Upper lobe of left lung (tissue), 6 donors: ENCODE measurements at regions not wholly inside any gene's neighbourhood (a gene's known extent, or its start where the extent isn't known, plus 50 kb on each side); places are given as distances from the start of the nearest gene placed in this dataset.

Experiments used
- ATAC-seq, 2 donors: fragments of 200-7000 bp; cut with Tn5 transposase; one replicate each; pipeline ENCODE4 v1.9.1; 2022; ENCODE audit warnings: mild to moderate bottlenecking in 2 of 2, moderate library complexity in 2 of 2; ENCODE audit not compliant: low FRiP score in 2 of 2
- DNase-seq, 2 donors: peaks; one replicate each; pipeline ENCODE4 v3.0.0-alpha.2; 2019 to 2020
- H3K27ac ChIP-seq, 4 donors: fragments of 200-600 bp; sonication (generic); one replicate each; pipeline ENCODE4 v1.5.1; 2016 to 2019
- H3K27me3 ChIP-seq, 4 donors: fragments of 200-600 bp; sonication (generic); one replicate each; pipeline ENCODE4 v1.5.1; 2017 to 2019
- H3K36me3 ChIP-seq, 4 donors: fragments of 200-600 bp; sonication (generic); one replicate each; pipeline ENCODE4 v1.5.1; 2016 to 2019
- H3K4me1 ChIP-seq, 4 donors: fragments of 200-600 bp; sonication (generic); one replicate each; pipeline ENCODE4 v1.5.1; 2018 to 2019
- H3K4me3 ChIP-seq, 4 donors: fragments of 200-600 bp; sonication (generic); one replicate each; pipeline ENCODE4 v1.5.1; 2017 to 2019; ENCODE audit warnings: mild to moderate bottlenecking in 2 of 4, moderate library complexity in 1 of 4
- H3K9me3 ChIP-seq, 4 donors: fragments of 200-600 bp; sonication (generic); one replicate each; pipeline ENCODE4 v1.5.1; 2018 to 2019
- CTCF ChIP-seq, 6 experiments: fragments of 450-650 bp in 4 of 6; fragments of 200-600 bp in 2 of 6; sonication (generic) in 2 of 6; IDR thresholded peaks; one replicate each; pipeline ENCODE4 v1.5.1; 2016 to 2019; ENCODE audit warnings: antibody characterized with exemption in 6 of 6
- EP300 ChIP-seq, 4 donors: sonication (generic); formaldehyde crosslinking; IDR thresholded peaks; one replicate each; pipeline ENCODE4 v1.5.1; 2017; ENCODE audit warnings: antibody characterized with exemption in 4 of 4, control low read depth in 2 of 4
- POLR2A ChIP-seq, 4 donors: fragments of 450-650 bp; IDR thresholded peaks; one replicate each; pipeline ENCODE4 v1.5.1; 2016 to 2017; ENCODE audit warnings: antibody characterized with exemption in 4 of 4, mild to moderate bottlenecking in 2 of 4
- POLR2AphosphoS5 ChIP-seq, 2 donors: sonication (generic); formaldehyde crosslinking; IDR thresholded peaks; one replicate each; pipeline ENCODE4 v1.5.1; 2017; ENCODE audit warnings: antibody characterized with exemption in 2 of 2
- WGBS, 2 donors: methylation state at CpG; one replicate each; pipeline ENCODE4 v1.1.5; 2017 to 2018; 5-methylcytosine and 5-hydroxymethylcytosine counted together
- donor health status: DM: no; HTN: no; CAD: no; lungs with moderate emphysema.
- donor health status: DM: no; HTN: yes; CAD: no; lungs with severe emphysema.

GRCh38 chr6:51077821-51078518 is 259.3 kb downstream of the TFAP2B start:
- Histone ChIP-seq H3K9me3 (peaks cover 0 to 8% (median 0%) of the 10 kb centered on the region in 4 donors), H3K27ac (no peak overlapping the region), H3K36me3 (no peaks in the 10 kb centered on the region), H3K27me3 (no peaks in the 10 kb centered on the region), H3K4me1 (no peaks in the 10 kb centered on the region), H3K4me3 (no peak overlapping the region)
- ATAC-seq (no peak), DNase-seq (no peak)
- no peak for TF ChIP-seq CTCF (IDR thresholded peaks at IDR 0.05)
- TF ChIP-seq EP300 (IDR thresholded peaks at IDR 0.05), result no peak
- no peak for TF ChIP-seq POLR2AphosphoS5 (IDR thresholded peaks at IDR 0.05)
- TF ChIP-seq POLR2A (IDR thresholded peaks at IDR 0.05), result no peak
- WGBS, 2 donors, result 81 to 90% methylated on average over 2 to 3 of the region's 3 CpGs

GRCh38 chr6:51090343-51090742 is 271.7 kb downstream of the TFAP2B start:
- Histone ChIP-seq H3K9me3 (no peaks in the 10 kb centered on the region), H3K4me3 (no peak overlapping the region), H3K4me1 (no peaks in the 10 kb centered on the region), H3K27ac (no peak overlapping the region), H3K36me3 (no peaks in the 10 kb centered on the region), H3K27me3 (no peaks in the 10 kb centered on the region)
- TF ChIP-seq POLR2AphosphoS5 (IDR thresholded peaks at IDR 0.05) (no peak), POLR2A (IDR thresholded peaks at IDR 0.05) (no peak), EP300 (IDR thresholded peaks at IDR 0.05) (no peak), CTCF (IDR thresholded peaks at IDR 0.05) (no peak)
- ATAC-seq (no peak), DNase-seq (no peak)

- no peaks in the 10 kb centered on the region for H3K36me3 ChIP-seq
- no peaks in the 10 kb centered on the region for H3K27me3 ChIP-seq
- TF ChIP-seq POLR2AphosphoS5 (IDR thresholded peaks at IDR 0.05), result no peak
- no peak for TF ChIP-seq POLR2A (IDR thresholded peaks at IDR 0.05)
- TF ChIP-seq CTCF (IDR thresholded peaks at IDR 0.05), result no peak
- no peak for TF ChIP-seq EP300 (IDR thresholded peaks at IDR 0.05)
- no peak overlapping the region for H3K27ac ChIP-seq
- DNase-seq, result no peak
- H3K4me3 ChIP-seq, result no peak overlapping the region
- no peaks in the 10 kb centered on the region for H3K4me1 ChIP-seq
- ATAC-seq, result no peak
- H3K9me3 ChIP-seq, result no peaks in the 10 kb centered on the region
- WGBS, 2 donors, result 64 to 66% methylated on average over 3 of the region's 3 CpGs
These were observed 275.2 kb downstream of the TFAP2B start for GRCh38 chr6:51093871-51094270.

GRCh38 chr6:51094271-51094670 is 275.6 kb downstream of the TFAP2B start:
- ATAC-seq (no peak), DNase-seq (no peak)
- H3K9me3 ChIP-seq, result no peaks in the 10 kb centered on the region
- TF ChIP-seq CTCF (IDR thresholded peaks at IDR 0.05) (no peak), POLR2AphosphoS5 (IDR thresholded peaks at IDR 0.05) (no peak), EP300 (IDR thresholded peaks at IDR 0.05) (no peak), POLR2A (IDR thresholded peaks at IDR 0.05) (no peak)
- no peaks in the 10 kb centered on the region for H3K27me3 ChIP-seq
- H3K4me3 ChIP-seq, result no peak overlapping the region
- no peak overlapping the region for H3K27ac ChIP-seq
- 64 to 69% methylated on average over 1 of the region's 1 CpG for WGBS, 2 donors
- no peaks in the 10 kb centered on the region for H3K4me1 ChIP-seq
- no peaks in the 10 kb centered on the region for H3K36me3 ChIP-seq

- H3K27ac ChIP-seq, result no peak overlapping the region
- ATAC-seq, result no peak
These were observed 279.6 kb downstream of the TFAP2B start for GRCh38 chr6:51098246-51098645.

More at GRCh38 chr6:51098246-51098645, 279.6 kb downstream of the TFAP2B start:
- 71 to 94% methylated on average over 3 to 5 of the region's 5 CpGs for WGBS, 2 donors
- H3K27me3 ChIP-seq, result no peaks in the 10 kb centered on the region
- H3K9me3 ChIP-seq, result no peaks in the 10 kb centered on the region
- H3K4me1 ChIP-seq, result no peaks in the 10 kb centered on the region
- no peak for DNase-seq
- H3K4me3 ChIP-seq, result no peak overlapping the region
- H3K36me3 ChIP-seq, result no peaks in the 10 kb centered on the region
- TF ChIP-seq CTCF (IDR thresholded peaks at IDR 0.05) (no peak), EP300 (IDR thresholded peaks at IDR 0.05) (no peak), POLR2AphosphoS5 (IDR thresholded peaks at IDR 0.05) (no peak), POLR2A (IDR thresholded peaks at IDR 0.05) (no peak)
